GM21515 (cell line): ENCODE measurements at regions not wholly inside any gene's neighbourhood (a gene's known extent, or its start where the extent isn't known, plus 50 kb on each side); places are given as distances from the start of the nearest gene placed in this dataset.
"Not testable (repeated sequence)": the region's sequence is repeated elsewhere in the genome, so short reads cannot be mapped to it uniquely, and the experiment has no call there.

Experiments
- ATAC-seq: cut with Tn5 transposase; IDR thresholded peaks from one replicate; pipeline ENCODE4 v1.9.1; 2021; ENCODE audit not compliant: unreplicated experiment

- ATAC-seq: no peak
These were observed 125.8 kb downstream of the SMIM20 start for GRCh38 chr4:26039639-26040359.

- ATAC-seq: no peak
These were observed 130.5 kb downstream of the SMIM20 start for GRCh38 chr4:26044524-26044923.

- no peak for ATAC-seq
These were observed 131.0 kb downstream of the SMIM20 start for GRCh38 chr4:26044983-26045382.

- ATAC-seq: no peak
These were observed 133.8 kb downstream of the SMIM20 start for GRCh38 chr4:26047795-26048194.

GRCh38 chr4:26048378-26048882, 134.4 kb downstream of the SMIM20 start:
- no peak for ATAC-seq

GRCh38 chr4:26048950-26049349, 134.9 kb downstream of the SMIM20 start:
- ATAC-seq: no peak

GRCh38 chr4:26049447-26049846, 135.4 kb downstream of the SMIM20 start:
- ATAC-seq: no peak

- ATAC-seq: no peak
These were observed 136.2 kb downstream of the SMIM20 start for GRCh38 chr4:26050212-26050643.

- ATAC-seq: no peak
These were observed 136.7 kb downstream of the SMIM20 start for GRCh38 chr4:26050671-26051070.

GRCh38 chr4:26051240-26051639, 137.2 kb downstream of the SMIM20 start:
- no peak for ATAC-seq

GRCh38 chr4:26052663-26053541, 138.9 kb downstream of the SMIM20 start:
- no peak for ATAC-seq

- no peak for ATAC-seq
These were observed 139.7 kb downstream of the SMIM20 start for GRCh38 chr4:26053761-26054160.

- ATAC-seq: no peak
These were observed 141.8 kb downstream of the SMIM20 start for GRCh38 chr4:26055855-26056254.

GRCh38 chr4:26056406-26056805, 142.4 kb downstream of the SMIM20 start:
- ATAC-seq: no peak

- not testable (repeated sequence) for ATAC-seq
These were observed 143.8 kb downstream of the SMIM20 start for GRCh38 chr4:26057839-26058238.

GRCh38 chr4:26058537-26058936, 144.5 kb downstream of the SMIM20 start:
- ATAC-seq: no peak

- ATAC-seq: no peak
These were observed 145.6 kb downstream of the SMIM20 start for GRCh38 chr4:26059391-26060154.

- no peak for ATAC-seq
These were observed 146.3 kb downstream of the SMIM20 start for GRCh38 chr4:26060286-26060685.

- peak; percentile 79 for ATAC-seq
These were observed 147.4 kb downstream of the SMIM20 start for GRCh38 chr4:26061248-26061986.

GRCh38 chr4:26062215-26062614, 148.2 kb downstream of the SMIM20 start:
- ATAC-seq: no peak
